NCI-H774 (cell line): ENCODE measurements at regions not wholly inside any gene's neighbourhood (a gene's known extent, or its start where the extent isn't known, plus 50 kb on each side); places are given as distances from the start of the nearest gene placed in this dataset.
"Not testable (repeated sequence)": the region's sequence is repeated elsewhere in the genome, so short reads cannot be mapped to it uniquely, and the experiment has no call there.

Experiments used
- DNase-seq: peaks from one replicate; lab custom pipeline; 2025; lab: John Stamatoyannopoulos, UW

- DNase-seq, result no peak
Measured at GRCh38 chr2:123696799-123697410, 328.2 kb upstream of the CNTNAP5 start.

GRCh38 chr2:123715467-123715982, 309.6 kb upstream of the CNTNAP5 start:
- DNase-seq, result no peak

GRCh38 chr2:123717636-123718334, 307.3 kb upstream of the CNTNAP5 start:
- DNase-seq, result no peak

- DNase-seq, result peak; percentile 20
Measured at GRCh38 chr2:123720760-123721159, 304.3 kb upstream of the CNTNAP5 start.

GRCh38 chr2:123723706-123724105, 301.4 kb upstream of the CNTNAP5 start:
- no peak for DNase-seq

- DNase-seq, result no peak
Measured at GRCh38 chr2:123732563-123732962, 292.5 kb upstream of the CNTNAP5 start.

- no peak for DNase-seq
Measured at GRCh38 chr2:123737371-123737770, 287.7 kb upstream of the CNTNAP5 start.

GRCh38 chr2:123738643-123739042, 286.4 kb upstream of the CNTNAP5 start:
- DNase-seq, result no peak

GRCh38 chr2:123746006-123746405, 279.1 kb upstream of the CNTNAP5 start:
- no peak for DNase-seq

- DNase-seq, result no peak
Measured at GRCh38 chr2:123747326-123747725, 277.8 kb upstream of the CNTNAP5 start.

GRCh38 chr2:123762221-123762620, 262.9 kb upstream of the CNTNAP5 start:
- no peak for DNase-seq

GRCh38 chr2:123768233-123768632, 256.9 kb upstream of the CNTNAP5 start:
- DNase-seq, result no peak

GRCh38 chr2:123769001-123769400, 256.1 kb upstream of the CNTNAP5 start:
- DNase-seq, result no peak

GRCh38 chr2:123770996-123771720, 253.9 kb upstream of the CNTNAP5 start:
- no peak for DNase-seq

GRCh38 chr2:123771928-123772632, 253.0 kb upstream of the CNTNAP5 start:
- DNase-seq, result no peak

- DNase-seq, result no peak
Measured at GRCh38 chr2:123777116-123777515, 248.0 kb upstream of the CNTNAP5 start.

- no peak for DNase-seq
Measured at GRCh38 chr2:123783164-123783563, 241.9 kb upstream of the CNTNAP5 start.

GRCh38 chr2:123785332-123785731, 239.8 kb upstream of the CNTNAP5 start:
- no peak for DNase-seq

- DNase-seq, result no peak
Measured at GRCh38 chr2:123791207-123791606, 233.9 kb upstream of the CNTNAP5 start.

GRCh38 chr2:123791684-123792083, 233.4 kb upstream of the CNTNAP5 start:
- no peak for DNase-seq

GRCh38 chr2:123804126-123804525, 221.0 kb upstream of the CNTNAP5 start:
- not testable (repeated sequence) for DNase-seq

GRCh38 chr2:123805746-123806145, 219.3 kb upstream of the CNTNAP5 start:
- DNase-seq, result not testable (repeated sequence)
